SJCRH30 (cell line): ENCODE measurements at regions not wholly inside any gene's neighbourhood (a gene's known extent, or its start where the extent isn't known, plus 50 kb on each side); places are given as distances from the start of the nearest gene placed in this dataset.
A peak's percentile ranks its signal among the peaks of the same experiment; 100 is the strongest.

Experiments
- DNase-seq, 2 experiments: peaks; one replicate each; pipeline ENCODE4 v3.0.0-alpha.2; 2015 to 2020
- H3K27ac ChIP-seq: fragments of 250-450 bp; sonication (Bioruptor Pico); 2 replicates; pipeline ENCODE4 v1.5.1; 2020; ENCODE audit warnings: mild to moderate bottlenecking, moderate library complexity
- H3K27me3 ChIP-seq: fragments of 250-450 bp; sonication (Bioruptor Pico); 2 replicates; pipeline ENCODE4 v1.5.1; 2020; ENCODE audit warnings: mild to moderate bottlenecking, moderate library complexity
- H3K36me3 ChIP-seq: fragments of 250-450 bp; sonication (Bioruptor Pico); 2 replicates; pipeline ENCODE4 v1.5.1; 2020; ENCODE audit warnings: mild to moderate bottlenecking, moderate library complexity
- H3K4me1 ChIP-seq: fragments of 250-450 bp; sonication (Bioruptor Pico); 2 replicates; pipeline ENCODE4 v1.5.1; 2020; ENCODE audit warnings: mild to moderate bottlenecking, moderate library complexity
- H3K4me3 ChIP-seq: fragments of 250-450 bp; sonication (Bioruptor Pico); 2 replicates; pipeline ENCODE4 v1.5.1; 2020; ENCODE audit warnings: mild to moderate bottlenecking, moderate library complexity
- H3K9me3 ChIP-seq: fragments of 250-450 bp; sonication (Bioruptor Pico); replicated peaks from 2 replicates; pipeline ENCODE4 v1.5.1; 2020; ENCODE audit warnings: mild to moderate bottlenecking, moderate library complexity

DNA sequence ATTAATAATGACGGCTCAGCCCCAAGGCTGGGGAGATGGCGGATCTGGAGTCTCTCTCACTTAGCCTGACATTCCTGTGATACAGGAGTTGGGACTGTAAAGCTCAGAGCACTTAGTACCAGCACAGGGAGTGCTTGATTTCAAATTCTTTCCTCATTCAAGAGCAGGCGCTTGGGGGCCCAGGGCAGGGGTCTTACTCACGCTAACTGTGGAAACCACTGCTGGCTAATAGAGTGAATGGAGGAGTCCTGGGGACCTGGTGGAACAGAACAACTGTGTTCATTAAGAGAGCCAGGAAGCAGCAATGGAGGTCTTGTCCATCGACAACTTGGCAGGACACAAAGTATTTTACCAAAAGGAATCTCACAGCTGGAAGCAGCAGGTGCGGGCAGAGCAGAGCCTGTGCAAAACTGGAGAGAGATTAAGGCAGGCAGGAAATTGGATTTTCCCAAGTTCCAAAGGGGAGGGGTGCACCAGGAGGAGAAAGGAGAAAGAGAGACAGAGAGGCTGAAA, 358.9 kb downstream of the TNS1 start:
- peak overlapping the region; percentile 76 for H3K27ac ChIP-seq
- no peaks in the 10 kb centered on the region for H3K9me3 ChIP-seq
- DNase-seq: peak; percentile 84 to 94
- no peaks in the 10 kb centered on the region for H3K36me3 ChIP-seq
- no peaks in the 10 kb centered on the region for H3K27me3 ChIP-seq
- H3K4me3 ChIP-seq: no peak overlapping the region
- peaks cover 35% of the 10 kb centered on the region for H3K4me1 ChIP-seq

GRCh38 chr2:217642944-217643343, 359.9 kb downstream of the TNS1 start:
- peak overlapping the region; percentile 76 for H3K27ac ChIP-seq
- DNase-seq: no peak
- H3K4me1 ChIP-seq: peaks cover 41% of the 10 kb centered on the region
- no peak overlapping the region for H3K4me3 ChIP-seq
- no peaks in the 10 kb centered on the region for H3K27me3 ChIP-seq
- H3K9me3 ChIP-seq: no peaks in the 10 kb centered on the region
- no peaks in the 10 kb centered on the region for H3K36me3 ChIP-seq

DNA sequence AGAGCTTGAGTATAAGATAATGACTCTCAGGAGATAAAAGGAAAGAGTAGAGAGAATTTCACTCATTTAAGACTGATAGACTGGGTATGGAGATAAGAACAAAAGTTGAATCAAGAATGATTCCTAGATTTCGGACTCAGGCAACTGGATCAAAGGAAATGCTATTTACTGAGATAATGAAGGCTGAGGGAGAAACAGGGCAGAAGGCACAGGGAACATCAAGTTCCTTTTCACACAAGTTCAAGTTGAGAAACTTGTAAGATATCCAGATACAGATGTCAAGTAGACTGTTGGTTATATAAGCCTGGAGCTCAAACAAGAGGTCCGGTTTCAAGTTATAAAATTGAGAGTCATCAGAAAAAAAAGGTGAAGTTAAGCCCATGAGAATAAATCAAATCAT, 360.8 kb downstream of the TNS1 start:
- no peak overlapping the region for H3K27ac ChIP-seq
- H3K36me3 ChIP-seq: no peaks in the 10 kb centered on the region
- peaks cover 49% of the 10 kb centered on the region for H3K4me1 ChIP-seq
- no peaks in the 10 kb centered on the region for H3K9me3 ChIP-seq
- H3K27me3 ChIP-seq: no peaks in the 10 kb centered on the region
- no peak overlapping the region for H3K4me3 ChIP-seq
- no peak for DNase-seq

DNA sequence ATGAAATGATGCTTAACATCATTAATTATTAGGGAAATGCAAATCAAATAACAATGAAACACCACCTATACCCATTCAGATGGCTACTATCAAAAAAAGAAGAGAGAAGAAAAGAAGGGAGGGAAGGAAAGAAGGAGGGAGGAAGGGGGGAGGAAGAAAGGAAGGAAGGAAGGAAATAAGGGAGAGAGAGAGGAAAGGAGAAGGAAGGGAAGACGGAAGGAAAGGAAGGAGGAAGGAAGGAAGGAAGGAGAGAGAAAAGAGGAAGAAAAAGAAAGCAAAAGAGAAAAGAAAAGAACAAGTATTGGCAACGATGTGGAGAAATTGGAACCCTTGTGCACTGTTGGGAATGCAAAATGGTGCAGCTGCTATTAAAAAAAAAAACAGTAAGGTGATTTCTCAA, 363.3 kb downstream of the TNS1 start:
- Histone ChIP-seq H3K36me3 (no peaks in the 10 kb centered on the region), H3K27ac (no peak overlapping the region), H3K9me3 (no peaks in the 10 kb centered on the region), H3K4me1 (peaks cover 49% of the 10 kb centered on the region), H3K4me3 (no peak overlapping the region), H3K27me3 (no peaks in the 10 kb centered on the region)
- no peak for DNase-seq

DNA sequence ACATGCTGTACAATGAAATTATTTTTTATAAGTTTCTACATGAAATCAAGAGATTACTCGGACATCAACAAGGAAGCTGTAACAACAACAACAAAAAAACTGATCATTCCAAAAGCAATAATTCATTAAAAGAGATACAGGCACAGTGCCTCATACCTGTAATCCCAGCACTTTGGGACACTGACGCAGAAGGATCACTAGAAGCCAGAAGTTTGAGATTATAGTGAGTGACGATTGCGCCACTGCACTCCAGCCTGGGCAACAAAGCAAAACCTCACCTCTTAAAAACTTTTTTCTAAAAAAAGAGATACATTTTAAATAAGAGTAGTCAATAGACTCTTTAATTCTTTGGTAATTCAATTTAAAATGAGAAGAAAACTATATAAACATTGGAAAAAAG, 364.3 kb downstream of the TNS1 start:
- DNase-seq: no peak
- Histone ChIP-seq H3K4me1 (peaks cover 40% of the 10 kb centered on the region), H3K27ac (no peak overlapping the region), H3K4me3 (no peak overlapping the region), H3K36me3 (no peaks in the 10 kb centered on the region), H3K9me3 (no peaks in the 10 kb centered on the region), H3K27me3 (no peaks in the 10 kb centered on the region)

DNA sequence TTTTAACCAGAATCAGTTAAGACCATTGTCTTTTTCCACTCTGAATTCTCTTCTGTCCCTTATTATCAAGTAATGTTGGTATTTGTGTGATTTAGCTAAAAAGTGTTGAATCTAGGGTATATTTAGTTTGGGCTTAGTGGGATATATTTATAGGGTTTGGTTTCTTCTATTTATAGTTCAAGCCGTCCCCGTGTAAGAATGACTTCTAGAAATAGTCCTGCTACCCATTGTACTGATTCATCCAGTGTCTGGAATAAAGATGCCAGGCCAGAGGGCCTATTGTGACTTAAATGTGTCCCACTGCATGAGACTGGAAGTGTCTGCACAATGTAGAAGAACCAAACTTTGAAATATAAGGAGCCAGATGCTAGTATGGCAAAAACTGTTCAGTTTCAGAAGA, 364.8 kb downstream of the TNS1 start:
- H3K4me1 ChIP-seq: peaks cover 35% of the 10 kb centered on the region
- H3K27me3 ChIP-seq: no peaks in the 10 kb centered on the region
- no peaks in the 10 kb centered on the region for H3K9me3 ChIP-seq
- peak overlapping the region; percentile 98 for H3K27ac ChIP-seq
- no peaks in the 10 kb centered on the region for H3K36me3 ChIP-seq
- H3K4me3 ChIP-seq: no peak overlapping the region
- no peak for DNase-seq

GRCh38 chr2:217636991-217637561, 365.7 kb downstream of the TNS1 start:
- no peaks in the 10 kb centered on the region for H3K27me3 ChIP-seq
- H3K27ac ChIP-seq: peak overlapping the region; percentile 98
- peaks cover 28% of the 10 kb centered on the region for H3K4me1 ChIP-seq
- peak; percentile 91 to 96 for DNase-seq
- H3K36me3 ChIP-seq: no peaks in the 10 kb centered on the region
- peak overlapping the region; percentile 7 for H3K4me3 ChIP-seq
- H3K9me3 ChIP-seq: no peaks in the 10 kb centered on the region

GRCh38 chr2:217636578-217636977, 366.2 kb downstream of the TNS1 start:
- no peak for DNase-seq
- Histone ChIP-seq H3K9me3 (no peaks in the 10 kb centered on the region), H3K27me3 (no peaks in the 10 kb centered on the region), H3K27ac (peak overlapping the region; percentile 98), H3K36me3 (no peaks in the 10 kb centered on the region), H3K4me1 (peaks cover 26% of the 10 kb centered on the region), H3K4me3 (peak overlapping the region; percentile 7)

DNA sequence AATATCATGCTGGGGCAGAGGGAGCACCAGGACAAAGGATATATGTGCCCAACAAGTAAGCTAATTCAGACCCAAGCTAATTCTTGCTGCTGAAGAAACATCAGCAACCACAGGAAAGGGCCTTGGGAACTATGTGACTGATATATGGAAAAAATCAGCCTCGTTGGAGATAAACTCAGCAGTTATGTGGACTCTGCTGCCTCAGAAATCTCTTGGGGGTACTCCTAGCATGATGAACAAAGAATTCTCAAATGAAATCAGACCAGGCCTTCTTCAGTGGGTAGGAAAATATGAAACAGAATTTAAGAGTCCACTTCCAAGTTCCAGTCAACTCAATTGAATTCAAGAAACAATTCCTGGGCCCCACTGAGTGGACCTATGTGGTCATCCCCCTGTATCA, 367.9 kb downstream of the TNS1 start:
- peaks cover 26% of the 10 kb centered on the region for H3K4me1 ChIP-seq
- H3K27me3 ChIP-seq: no peaks in the 10 kb centered on the region
- no peaks in the 10 kb centered on the region for H3K9me3 ChIP-seq
- H3K27ac ChIP-seq: no peak overlapping the region
- no peak for DNase-seq
- H3K36me3 ChIP-seq: no peaks in the 10 kb centered on the region
- H3K4me3 ChIP-seq: no peak overlapping the region

DNA sequence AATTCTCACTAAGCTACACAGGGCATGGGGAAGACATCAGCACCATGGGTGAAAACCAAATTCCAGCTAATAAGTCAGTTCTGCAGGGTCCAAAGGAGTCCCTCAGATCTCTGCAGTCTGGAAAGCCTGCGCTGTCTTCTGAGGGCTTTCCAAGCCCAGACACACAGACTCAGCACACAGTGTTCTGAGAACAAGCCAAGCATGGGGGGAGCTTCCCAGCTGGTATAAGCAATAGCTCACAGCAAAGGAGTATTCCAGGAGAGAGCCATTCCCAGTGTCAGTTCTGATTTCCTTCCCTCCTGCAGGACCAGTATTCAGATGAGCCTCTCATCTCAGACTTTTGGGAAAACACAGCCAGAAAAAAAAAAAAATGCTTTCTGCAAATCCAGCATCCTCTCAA, 370.8 kb downstream of the TNS1 start:
- Histone ChIP-seq H3K36me3 (no peaks in the 10 kb centered on the region), H3K4me1 (peaks cover 20% of the 10 kb centered on the region), H3K4me3 (no peak overlapping the region), H3K27ac (no peak overlapping the region), H3K9me3 (no peaks in the 10 kb centered on the region), H3K27me3 (no peaks in the 10 kb centered on the region)
- DNase-seq: no peak

GRCh38 chr2:217631115-217631514, 371.7 kb downstream of the TNS1 start:
- DNase-seq: no peak
- H3K4me3 ChIP-seq: no peak overlapping the region
- no peaks in the 10 kb centered on the region for H3K27me3 ChIP-seq
- H3K36me3 ChIP-seq: no peaks in the 10 kb centered on the region
- no peaks in the 10 kb centered on the region for H3K9me3 ChIP-seq
- no peak overlapping the region for H3K27ac ChIP-seq
- peaks cover 15% of the 10 kb centered on the region for H3K4me1 ChIP-seq

GRCh38 chr2:217629347-217629746, 373.4 kb downstream of the TNS1 start:
- H3K36me3 ChIP-seq: no peaks in the 10 kb centered on the region
- H3K4me3 ChIP-seq: no peak overlapping the region
- H3K4me1 ChIP-seq: peaks cover 17% of the 10 kb centered on the region
- DNase-seq: no peak
- no peak overlapping the region for H3K27ac ChIP-seq
- no peaks in the 10 kb centered on the region for H3K9me3 ChIP-seq
- H3K27me3 ChIP-seq: no peaks in the 10 kb centered on the region

DNA sequence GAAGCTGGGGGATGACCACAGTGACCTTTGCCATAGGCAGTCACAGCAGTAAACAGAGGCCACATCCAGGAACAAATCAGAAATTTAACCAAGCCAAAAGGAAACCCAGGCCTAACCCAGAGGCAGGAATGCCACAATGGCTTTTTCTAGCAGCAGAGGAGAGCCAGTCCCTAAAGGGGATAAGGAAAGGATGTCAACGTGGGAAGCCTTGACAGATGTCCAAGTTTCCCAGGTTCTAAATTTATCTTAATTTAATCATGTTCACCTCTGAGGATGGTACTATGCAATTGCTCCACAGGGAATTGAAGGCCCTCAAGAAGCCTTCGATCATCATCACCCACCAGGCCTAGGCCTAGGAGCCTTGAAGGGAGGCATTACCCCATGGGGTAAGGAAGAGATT, 374.7 kb downstream of the TNS1 start:
- H3K27me3 ChIP-seq: no peaks in the 10 kb centered on the region
- no peaks in the 10 kb centered on the region for H3K9me3 ChIP-seq
- H3K27ac ChIP-seq: no peak overlapping the region
- no peak for DNase-seq
- H3K4me1 ChIP-seq: peaks cover 26% of the 10 kb centered on the region
- no peaks in the 10 kb centered on the region for H3K36me3 ChIP-seq
- H3K4me3 ChIP-seq: no peak overlapping the region

DNA sequence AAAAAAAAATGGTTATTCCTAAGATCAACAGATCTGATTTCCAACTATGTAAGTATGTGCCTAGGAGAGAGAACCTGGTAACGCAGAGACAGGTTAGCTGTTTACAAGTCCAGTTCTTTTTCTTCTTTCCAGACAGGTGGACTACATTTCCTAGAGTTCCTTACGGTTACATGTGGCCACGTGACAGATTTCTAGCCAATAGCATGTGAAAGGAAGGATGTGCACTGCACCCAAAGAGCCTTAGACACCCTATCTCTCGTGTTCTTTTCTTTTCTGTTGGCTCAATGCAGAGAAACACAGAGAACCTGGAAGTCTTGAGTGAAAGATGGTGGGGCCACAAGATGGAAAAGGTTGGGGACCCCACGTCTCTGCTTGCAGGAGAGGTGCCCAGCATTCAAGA, 375.9 kb downstream of the TNS1 start:
- DNase-seq: no peak
- no peaks in the 10 kb centered on the region for H3K9me3 ChIP-seq
- H3K36me3 ChIP-seq: no peaks in the 10 kb centered on the region
- no peak overlapping the region for H3K4me3 ChIP-seq
- H3K27me3 ChIP-seq: no peaks in the 10 kb centered on the region
- H3K4me1 ChIP-seq: peaks cover 32% of the 10 kb centered on the region
- H3K27ac ChIP-seq: no peak overlapping the region

DNA sequence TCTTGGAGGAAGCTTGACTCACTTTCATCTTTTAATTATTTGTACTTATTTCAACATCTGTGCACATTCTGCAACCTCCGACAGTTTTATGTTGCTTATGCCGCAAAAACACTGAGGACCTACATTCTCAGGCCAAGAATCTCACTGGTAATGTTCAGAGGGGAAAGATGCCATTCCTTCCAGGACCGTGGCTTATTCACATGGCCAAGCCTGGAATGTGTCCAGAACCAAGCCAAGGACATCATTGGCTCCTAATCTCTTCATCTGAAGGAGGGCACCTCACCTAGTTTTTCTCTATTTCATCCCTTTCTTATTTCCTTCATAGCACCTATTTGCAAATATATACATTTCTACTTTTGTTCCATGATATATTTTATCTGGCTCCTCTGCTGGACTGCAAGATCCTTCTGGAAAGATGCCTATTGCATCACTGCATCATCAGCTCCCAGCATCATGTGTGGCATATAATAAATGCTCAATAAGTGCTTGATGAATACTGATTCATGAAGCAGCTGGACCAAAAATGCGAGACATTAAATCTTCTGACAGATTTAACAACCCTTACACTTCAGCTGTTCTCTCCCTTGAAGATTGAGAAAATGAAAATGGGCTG, 377.1 kb downstream of the TNS1 start:
- no peak for DNase-seq
- Histone ChIP-seq H3K4me1 (peaks cover 44% of the 10 kb centered on the region), H3K27me3 (no peaks in the 10 kb centered on the region), H3K9me3 (no peaks in the 10 kb centered on the region), H3K27ac (peak overlapping the region; percentile 3; the same call in 1 of the 2 replicates), H3K4me3 (no peak overlapping the region), H3K36me3 (no peaks in the 10 kb centered on the region)
